ENCODE measurements at regions not wholly inside any gene's neighbourhood (a gene's known extent, or its start where the extent isn't known, plus 50 kb on each side); places are given as distances from the start of the nearest gene placed in this dataset.

GRCh38 chr6:130602151-130602770 is 224.9 kb upstream of the SMLR1 start:
- ATAC-seq (peak; percentile 33), DNase-seq (no peak)
- no peaks in the 10 kb centered on the region for H3K9me3 ChIP-seq
- H3K36me3 ChIP-seq = no peaks in the 10 kb centered on the region
- no peaks in the 10 kb centered on the region for H3K4me1 ChIP-seq
- H3K4me3 ChIP-seq = no peak overlapping the region
- H3K27me3 ChIP-seq = no peaks in the 10 kb centered on the region
- TF ChIP-seq CTCF (IDR thresholded peaks at IDR 0.05) = no peak
- H3K27ac ChIP-seq = no peak overlapping the region
- intact Hi-C loops (cut with DNase I) = no loop called here

- Histone ChIP-seq H3K9me3 (no peaks in the 10 kb centered on the region), H3K4me1 (no peaks in the 10 kb centered on the region), H3K36me3 (no peaks in the 10 kb centered on the region), H3K4me3 (no peak overlapping the region), H3K27ac (no peak overlapping the region), H3K27me3 (no peaks in the 10 kb centered on the region)
- DNase-seq = no peak
- no peak for TF ChIP-seq CTCF (IDR thresholded peaks at IDR 0.05)
- intact Hi-C loops (cut with DNase I) = no loop called here
- no peak for ATAC-seq
These were observed 223.8 kb upstream of the SMLR1 start for GRCh38 chr6:130603391-130603790.

DNA sequence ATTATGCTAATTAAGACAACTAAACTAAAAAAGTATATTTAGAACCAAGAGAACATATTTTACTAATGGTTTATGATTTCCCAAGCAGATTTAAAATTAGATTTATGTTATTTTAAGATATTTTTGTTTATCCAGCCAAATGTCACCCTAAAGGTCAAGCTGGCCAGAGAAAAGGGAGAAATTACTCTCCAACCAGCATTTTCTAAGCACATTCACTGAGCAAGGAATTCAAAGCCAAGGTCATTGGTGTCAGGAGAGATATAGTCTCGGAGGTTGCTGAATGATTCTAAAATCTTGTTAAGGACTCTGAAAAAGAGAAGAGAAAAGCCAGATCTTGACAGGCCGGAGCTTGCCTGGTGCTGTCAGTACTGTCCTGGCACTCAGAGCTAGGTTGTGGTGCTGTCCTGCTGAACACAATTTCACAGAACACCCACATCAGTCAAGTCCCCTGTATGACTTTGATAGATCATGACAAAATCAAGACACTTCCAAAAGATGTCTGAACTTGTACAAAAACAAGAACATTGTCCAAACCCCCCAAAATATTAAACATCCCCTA is 222.3 kb upstream of the SMLR1 start:
- no peaks in the 10 kb centered on the region for H3K27me3 ChIP-seq
- ATAC-seq (no peak), DNase-seq (no peak)
- H3K9me3 ChIP-seq = no peaks in the 10 kb centered on the region
- H3K4me3 ChIP-seq = no peak overlapping the region
- no peaks in the 10 kb centered on the region for H3K36me3 ChIP-seq
- no peak for TF ChIP-seq CTCF (IDR thresholded peaks at IDR 0.05)
- no peaks in the 10 kb centered on the region for H3K4me1 ChIP-seq
- no peak overlapping the region for H3K27ac ChIP-seq
- intact Hi-C loops (cut with DNase I) = no loop called here

- Histone ChIP-seq H3K36me3 (no peaks in the 10 kb centered on the region), H3K9me3 (no peaks in the 10 kb centered on the region), H3K4me3 (no peak overlapping the region), H3K27ac (no peak overlapping the region), H3K4me1 (no peaks in the 10 kb centered on the region), H3K27me3 (no peaks in the 10 kb centered on the region)
- ATAC-seq = no peak
- intact Hi-C loops (cut with DNase I) = no loop called here
- no peak for DNase-seq
- no peak for TF ChIP-seq CTCF (IDR thresholded peaks at IDR 0.05)
These were observed 216.9 kb upstream of the SMLR1 start for GRCh38 chr6:130610303-130610702.

- Histone ChIP-seq H3K27me3 (no peaks in the 10 kb centered on the region), H3K9me3 (no peaks in the 10 kb centered on the region), H3K4me3 (no peak overlapping the region), H3K27ac (no peak overlapping the region), H3K36me3 (no peaks in the 10 kb centered on the region), H3K4me1 (no peaks in the 10 kb centered on the region)
- intact Hi-C loops (cut with DNase I) = no loop called here
- TF ChIP-seq CTCF (IDR thresholded peaks at IDR 0.05) = no peak
- DNase-seq = no peak
- ATAC-seq = no peak
These were observed 215.8 kb upstream of the SMLR1 start for GRCh38 chr6:130611366-130611765.
